DMS153 treated with DMSO at 0.1 percent for 48 hours (cell line): ENCODE measurements at regions not wholly inside any gene's neighbourhood (a gene's known extent, or its start where the extent isn't known, plus 50 kb on each side); places are given as distances from the start of the nearest gene placed in this dataset.

Experiments
- DNase-seq: peaks from one replicate; lab custom pipeline; 2025; ENCODE audit not compliant: unreplicated experiment; lab: John Stamatoyannopoulos, UW

- no peak for DNase-seq
These were observed 1133.3 kb downstream of the BRD1 start for GRCh38 chr22:48694296-48694883.

DNA sequence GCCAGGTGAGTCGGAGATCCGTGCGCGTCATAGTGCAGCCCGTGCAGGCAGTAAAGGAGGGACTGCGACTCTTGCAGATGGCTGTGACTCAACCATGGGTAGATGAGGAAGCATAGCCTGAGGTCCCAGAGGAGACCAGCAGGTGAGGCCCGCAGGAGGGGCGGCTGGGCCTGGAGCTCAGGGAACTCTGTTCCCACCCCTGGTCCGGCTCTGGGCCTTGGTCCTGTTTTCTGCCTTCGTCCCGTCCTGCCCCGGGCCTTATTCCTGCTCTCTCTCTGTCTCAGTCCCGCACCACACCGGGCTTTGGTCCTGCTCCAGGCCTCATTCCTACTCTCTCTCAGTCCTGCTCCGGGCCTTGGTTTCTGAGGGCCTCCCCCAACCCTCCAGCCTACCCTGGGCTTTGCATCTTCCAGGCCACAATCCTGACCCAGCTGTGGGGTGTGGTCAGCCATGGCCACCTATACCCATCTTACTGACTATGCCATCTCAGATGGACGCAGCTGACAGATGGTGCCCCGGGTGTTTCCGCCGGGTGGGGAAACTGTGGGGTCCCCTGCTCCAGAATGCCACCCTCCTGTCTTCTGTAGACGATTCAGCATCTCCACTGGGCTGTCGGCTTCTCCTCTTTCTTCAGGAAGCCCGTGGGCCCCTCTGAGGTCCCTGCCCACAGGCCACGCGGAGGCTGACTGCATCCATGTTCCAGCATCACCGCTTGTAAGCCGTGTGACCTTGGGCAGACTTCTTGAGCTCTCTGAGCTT lies 1134.1 kb downstream of the BRD1 start:
- no peak for DNase-seq

GRCh38 chr22:48692734-48693376 lies 1134.8 kb downstream of the BRD1 start:
- DNase-seq = no peak

DNA sequence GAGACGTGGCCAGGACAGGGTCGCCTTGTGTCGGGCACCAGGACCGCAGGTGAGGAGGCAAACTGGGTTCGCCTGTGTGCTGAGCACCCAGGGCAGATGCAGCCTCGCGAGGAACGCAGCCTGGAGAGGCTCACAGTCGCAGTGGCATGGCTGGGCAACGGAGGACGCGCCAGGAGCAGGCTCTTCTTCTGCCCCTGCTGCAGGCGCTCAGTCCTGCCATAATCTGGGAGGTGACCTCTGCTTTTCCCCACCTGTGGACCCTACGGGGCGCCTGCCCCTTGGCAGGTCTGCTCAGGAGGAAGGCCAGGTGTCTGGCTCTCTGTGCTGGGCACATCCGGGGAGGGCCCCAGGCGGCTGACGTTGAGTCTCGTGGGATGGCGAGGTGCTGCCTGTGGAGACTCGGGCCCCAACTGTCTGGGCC lies 1136.2 kb downstream of the BRD1 start:
- no peak for DNase-seq

GRCh38 chr22:48690583-48691317 lies 1136.9 kb downstream of the BRD1 start:
- no peak for DNase-seq

- DNase-seq = no peak
These were observed 1138.5 kb downstream of the BRD1 start for GRCh38 chr22:48689206-48689605.

GRCh38 chr22:48688366-48688765 lies 1139.3 kb downstream of the BRD1 start:
- DNase-seq = no peak

DNA sequence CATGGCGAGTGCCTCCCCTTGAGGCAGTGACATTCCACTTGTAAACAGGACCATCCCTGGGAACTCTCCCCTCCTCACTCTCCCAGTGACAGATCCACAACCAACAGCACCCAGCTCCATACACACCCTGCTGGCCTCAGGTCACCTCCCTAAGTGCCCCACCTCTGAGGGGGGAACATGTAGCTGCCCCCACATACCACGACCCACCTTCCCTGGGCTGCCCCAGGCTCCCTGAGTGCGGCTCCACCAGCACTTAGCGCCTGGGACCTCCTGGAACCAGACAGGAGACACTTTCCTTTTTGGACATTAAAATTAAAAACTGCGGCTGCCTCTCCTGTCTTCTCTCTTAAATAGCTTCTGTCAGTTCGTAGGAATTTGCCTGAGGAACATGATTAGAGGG lies 1140.1 kb downstream of the BRD1 start:
- DNase-seq = no peak

DNA sequence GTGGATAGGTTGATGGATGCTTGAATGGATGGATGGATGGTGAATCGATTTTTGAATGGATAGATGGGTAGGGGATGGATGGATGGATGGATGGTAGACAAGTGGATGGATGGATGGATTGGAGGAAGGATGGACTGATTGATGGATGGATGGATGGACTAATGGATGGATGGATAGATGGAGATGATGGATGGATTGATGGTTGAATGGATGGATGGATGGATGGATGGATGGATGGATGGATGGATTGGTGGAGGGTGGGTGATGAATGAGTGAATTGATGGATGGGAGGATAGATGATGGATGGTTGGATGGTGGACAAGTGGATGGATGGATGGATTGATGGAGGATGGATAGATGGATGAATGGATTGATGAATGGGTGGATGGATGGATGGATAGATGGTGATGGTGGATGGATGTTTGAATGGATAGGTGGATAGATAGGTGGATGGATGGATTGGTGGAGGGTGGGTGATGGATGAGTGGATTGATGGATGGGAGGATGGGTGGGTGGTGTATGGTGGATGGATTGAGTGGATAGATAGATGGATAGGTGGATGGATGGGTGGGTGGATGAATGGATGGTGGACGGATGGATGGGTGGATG lies 1140.9 kb downstream of the BRD1 start:
- DNase-seq = no peak

DNA sequence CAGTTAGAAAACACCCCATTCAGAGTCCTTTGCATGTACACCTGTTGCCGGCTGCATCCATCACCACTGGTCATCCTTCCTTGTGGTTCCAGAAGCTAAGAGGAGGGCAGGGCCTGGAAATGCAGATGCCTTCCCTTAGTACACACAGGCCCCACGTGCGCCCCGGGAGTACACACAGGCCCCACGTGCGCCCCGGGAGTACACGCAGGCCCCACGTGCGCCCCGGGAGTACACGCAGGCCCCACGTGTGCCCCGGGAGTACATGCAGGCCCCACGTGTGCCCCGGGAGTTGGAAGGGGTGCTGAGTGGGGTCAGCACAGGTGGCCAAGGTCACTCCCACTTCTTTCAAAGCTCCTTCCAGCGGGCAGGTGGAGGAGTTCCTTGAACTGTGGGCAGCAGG lies 1141.9 kb downstream of the BRD1 start:
- no peak for DNase-seq

DNA sequence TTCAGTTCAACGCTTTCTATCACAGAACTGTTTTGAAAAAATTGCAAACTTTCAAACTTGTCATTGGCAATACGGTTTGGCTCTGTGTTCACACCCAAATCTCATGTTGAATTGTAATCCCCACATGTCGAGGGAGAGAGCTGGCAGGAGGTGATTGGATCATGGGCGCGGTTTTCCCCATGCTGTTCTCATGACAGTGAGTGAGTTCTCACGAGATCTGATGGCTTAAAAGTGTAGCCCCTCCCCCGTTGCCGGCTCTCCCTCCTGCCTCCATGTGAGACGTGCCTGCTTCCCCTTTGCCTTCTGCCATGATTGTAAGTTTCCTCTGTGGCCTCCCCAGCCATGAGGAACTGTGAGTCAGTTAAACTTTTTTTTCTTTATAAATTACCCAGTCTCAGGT lies 1144.0 kb downstream of the BRD1 start:
- DNase-seq = no peak

DNA sequence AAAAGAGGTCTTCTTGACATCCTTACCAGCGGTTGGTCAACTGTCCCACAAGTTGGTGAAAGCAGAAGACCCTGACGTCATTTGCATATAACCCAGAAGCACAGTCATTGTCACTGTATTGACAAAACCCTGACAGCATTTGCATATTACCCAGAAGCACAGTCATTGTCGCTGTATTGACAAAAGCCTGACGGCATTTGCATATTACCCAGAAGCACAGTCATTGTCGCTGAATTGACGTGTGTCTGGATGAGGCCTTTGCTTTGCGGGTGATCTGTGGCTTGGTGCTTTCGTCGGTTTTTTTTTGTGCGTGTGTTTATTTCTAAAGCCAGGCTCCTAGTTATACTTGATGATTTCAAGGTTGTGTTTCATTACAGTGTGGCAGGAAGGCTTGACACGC lies 1145.2 kb downstream of the BRD1 start:
- DNase-seq = no peak

- no peak for DNase-seq
These were observed 1147.1 kb downstream of the BRD1 start for GRCh38 chr22:48680601-48681000.

DNA sequence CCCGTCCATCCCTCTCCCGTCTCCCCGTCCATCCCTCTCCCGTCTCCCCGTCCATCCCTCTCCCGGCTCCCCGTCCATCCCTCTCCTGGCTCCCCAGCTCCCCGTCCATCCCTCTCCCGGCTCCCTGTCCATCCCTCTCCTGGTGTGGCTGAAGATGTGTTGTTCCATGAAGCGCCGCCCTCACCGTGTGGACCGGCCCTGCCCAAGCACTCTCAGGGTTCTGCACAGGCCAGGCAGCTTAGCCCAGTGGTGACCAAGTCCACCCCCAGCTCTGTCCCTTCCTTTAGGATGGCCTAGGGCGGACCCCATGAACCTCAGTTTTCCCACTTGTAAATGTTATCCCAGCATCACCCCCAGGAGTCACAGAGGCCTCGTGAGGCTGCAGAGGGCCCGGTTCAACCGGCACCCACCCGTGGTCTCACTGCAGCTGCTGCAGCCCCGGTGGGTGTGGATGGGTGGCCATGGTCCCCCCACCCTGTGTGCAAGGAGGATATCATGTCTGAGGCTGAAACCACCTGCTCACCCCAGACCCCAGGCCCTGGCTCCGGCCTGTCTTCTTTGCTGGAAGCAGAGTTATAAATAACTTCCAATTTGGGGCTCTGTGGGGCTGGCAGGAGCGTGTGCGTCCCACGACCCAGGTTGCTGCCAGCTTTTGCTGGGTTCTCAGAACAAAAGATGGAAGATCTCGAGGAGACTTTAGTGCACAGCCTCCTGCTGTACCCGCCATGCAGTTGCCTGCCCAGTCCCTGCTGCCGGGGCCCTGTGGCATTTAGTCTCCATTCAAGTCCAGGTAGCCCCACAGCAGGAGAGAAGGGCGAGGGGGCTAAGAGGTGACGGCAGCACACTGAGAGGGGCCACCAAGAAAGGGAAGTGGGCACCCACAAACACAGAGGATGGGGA lies 1147.8 kb downstream of the BRD1 start:
- no peak for DNase-seq

- DNase-seq = no peak
These were observed 1149.2 kb downstream of the BRD1 start for GRCh38 chr22:48678171-48679135.

DNA sequence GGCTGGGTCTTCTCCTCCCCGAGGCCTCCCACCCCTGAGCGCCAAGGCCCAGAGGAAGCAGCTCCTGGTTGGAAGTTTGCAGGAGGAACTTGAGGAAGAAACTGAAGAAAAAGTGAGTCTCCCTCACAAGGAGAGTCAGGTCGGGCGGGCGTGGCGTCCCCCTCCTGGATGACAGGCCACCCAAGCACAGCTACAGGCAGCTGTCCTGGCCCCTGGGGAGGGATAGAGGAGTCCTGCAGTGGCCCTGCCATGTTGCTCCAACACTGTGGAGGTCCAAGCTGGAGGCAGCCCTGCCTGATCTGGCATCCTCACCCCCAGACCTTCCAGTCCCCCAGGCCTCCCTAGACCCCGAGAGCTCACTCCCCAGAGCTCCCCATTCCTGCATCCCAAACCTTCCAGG lies 1150.1 kb downstream of the BRD1 start:
- no peak for DNase-seq

DNA sequence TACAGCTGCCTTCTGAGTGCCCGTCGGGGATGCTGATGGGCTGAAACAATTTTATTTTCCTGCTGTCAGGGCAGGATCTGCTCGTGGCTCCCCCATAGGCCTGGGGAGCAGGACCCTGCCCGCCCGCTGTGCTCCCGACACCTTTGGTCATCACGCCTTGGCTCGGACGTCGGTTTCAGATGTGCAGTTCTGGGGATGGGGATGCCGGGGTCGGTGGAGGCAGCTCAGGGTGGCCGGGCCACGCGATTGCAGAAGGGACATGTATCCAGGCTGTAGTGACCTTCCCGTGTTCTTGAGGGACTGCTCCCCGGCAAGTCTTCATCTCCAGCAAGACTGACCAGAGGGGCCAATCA lies 1150.5 kb downstream of the BRD1 start:
- no peak for DNase-seq

DNA sequence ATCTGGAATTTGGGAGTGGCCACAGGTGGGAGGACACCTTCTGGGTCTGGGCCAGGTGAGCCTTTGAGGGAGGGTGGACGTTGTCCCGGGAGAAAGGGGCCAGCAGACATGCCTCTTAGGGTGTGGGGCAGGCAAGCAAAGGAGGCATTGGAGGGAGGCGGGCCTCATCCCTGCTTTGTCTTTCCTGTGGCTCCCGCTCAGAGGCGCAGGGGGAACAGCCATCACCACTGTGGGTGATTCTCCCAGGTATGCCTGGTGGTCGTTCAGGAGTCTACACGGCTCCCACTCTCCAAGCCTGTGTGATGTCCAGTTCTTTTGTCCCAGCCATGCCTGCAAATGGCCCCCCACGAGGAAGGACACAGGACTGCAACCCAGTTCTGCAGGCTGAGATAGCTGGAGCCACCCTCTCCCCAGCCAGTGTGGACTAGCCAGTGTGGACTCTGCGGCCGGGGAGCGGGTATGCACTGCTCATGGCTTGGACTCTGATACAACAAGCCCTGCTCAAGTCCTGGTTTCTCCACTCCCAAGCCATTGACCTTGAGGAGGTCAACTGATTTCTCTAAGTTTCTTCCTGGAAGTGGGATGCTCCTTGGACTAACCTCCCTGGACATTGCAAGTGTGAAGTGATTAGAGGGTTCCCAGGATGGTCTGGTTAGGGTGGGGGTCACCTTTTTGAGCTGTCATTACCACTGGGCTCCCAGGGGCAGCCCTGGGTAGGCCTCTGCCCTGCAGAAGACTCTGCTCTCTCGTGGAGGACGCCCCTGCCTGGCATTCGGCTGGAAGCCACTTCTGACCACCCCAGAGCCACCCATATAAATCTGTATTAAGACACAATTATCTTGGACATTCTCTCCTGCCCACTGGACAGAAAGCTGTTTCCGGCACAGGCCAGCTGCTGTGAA lies 1151.2 kb downstream of the BRD1 start:
- no peak for DNase-seq
